Neural crest cell (in vitro differentiated cells): ENCODE measurements at regions not wholly inside any gene's neighbourhood (a gene's known extent, or its start where the extent isn't known, plus 50 kb on each side); places are given as distances from the start of the nearest gene placed in this dataset.
A peak's percentile ranks its signal among the peaks of the same experiment; 100 is the strongest.
"Not testable (repeated sequence)": the region's sequence is repeated elsewhere in the genome, so short reads cannot be mapped to it uniquely, and the experiment has no call there.

ENCODE experiments used
- DNase-seq: peaks from one replicate; pipeline ENCODE4 v3.0.0; 2021; ENCODE audit warnings: low read depth, mixed read lengths, low spot score
- H3K27ac Mint-ChIP-seq: one replicate; pipeline ENCODE4 v1.8.0; 2021; ENCODE audit warnings: mild to moderate bottlenecking, mixed read lengths; ENCODE audit not compliant: unreplicated experiment
- H3K27me3 Mint-ChIP-seq: 2 replicates; pipeline ENCODE4 v1.8.0; 2021; ENCODE audit warnings: low read depth, mild to moderate bottlenecking, mixed read lengths
- H3K36me3 Mint-ChIP-seq: 2 replicates; pipeline ENCODE4 v1.8.0; 2021; ENCODE audit warnings: low read depth, mild to moderate bottlenecking, mixed read lengths
- H3K4me1 Mint-ChIP-seq: 2 replicates; pipeline ENCODE4 v1.8.0; 2021; ENCODE audit warnings: mixed read lengths
- H3K4me3 Mint-ChIP-seq: one replicate; pipeline ENCODE4 v1.8.0; 2021; ENCODE audit warnings: mild to moderate bottlenecking, mixed read lengths
- H3K9me3 Mint-ChIP-seq: 2 replicates; pipeline ENCODE4 v1.8.0; 2021; ENCODE audit warnings: mixed read lengths
- CTCF ChIP-seq: fragments of 200-600 bp; sonication (generic); conservative IDR thresholded peaks from 2 replicates; pipeline ENCODE4 v1.5.0; 2021; ENCODE audit warnings: antibody characterized with exemption, mild to moderate bottlenecking

- not testable (repeated sequence) for H3K27me3 Mint-ChIP-seq, H3K27ac Mint-ChIP-seq, DNase-seq, H3K36me3 Mint-ChIP-seq, H3K4me3 Mint-ChIP-seq, H3K4me1 Mint-ChIP-seq
- H3K9me3 Mint-ChIP-seq, result peaks cover 25% of the 10 kb centered on the region
These were observed 243.9 kb downstream of the GOLGA6L6 start for GRCh38 chr15:20297603-20298123.

GRCh38 chr15:20296261-20296660 is 245.3 kb downstream of the GOLGA6L6 start:
- H3K36me3 Mint-ChIP-seq, H3K27me3 Mint-ChIP-seq, H3K27ac Mint-ChIP-seq, DNase-seq, H3K4me3 Mint-ChIP-seq, H3K4me1 Mint-ChIP-seq: not testable (repeated sequence)
- peaks cover 24% of the 10 kb centered on the region for H3K9me3 Mint-ChIP-seq

- no peak overlapping the region for H3K27ac Mint-ChIP-seq
- no peaks in the 10 kb centered on the region for H3K27me3 Mint-ChIP-seq
- peaks cover 21% of the 10 kb centered on the region for H3K9me3 Mint-ChIP-seq
- H3K4me3 Mint-ChIP-seq, result no peak overlapping the region
- TF ChIP-seq CTCF, result no peak
- no peak for DNase-seq
- peaks cover 6% of the 10 kb centered on the region for H3K36me3 Mint-ChIP-seq
- no peaks in the 10 kb centered on the region for H3K4me1 Mint-ChIP-seq
These were observed 246.3 kb downstream of the GOLGA6L6 start for GRCh38 chr15:20295238-20295811.

- TF ChIP-seq CTCF, result no peak
These were observed 246.9 kb downstream of the GOLGA6L6 start for GRCh38 chr15:20294651-20295237.

GRCh38 chr15:20292422-20293005 is 249.1 kb downstream of the GOLGA6L6 start:
- H3K4me1 Mint-ChIP-seq, DNase-seq, H3K4me3 Mint-ChIP-seq, H3K36me3 Mint-ChIP-seq, H3K27me3 Mint-ChIP-seq, H3K9me3 Mint-ChIP-seq, H3K27ac Mint-ChIP-seq: not testable (repeated sequence)

More at GRCh38 chr15:20294651-20295237, 246.9 kb downstream of the GOLGA6L6 start:
- no peak overlapping the region for H3K27ac Mint-ChIP-seq
- H3K36me3 Mint-ChIP-seq, result peaks cover 6% of the 10 kb centered on the region
- no peaks in the 10 kb centered on the region for H3K27me3 Mint-ChIP-seq
- H3K4me1 Mint-ChIP-seq, result no peaks in the 10 kb centered on the region
- DNase-seq, result no peak
- H3K9me3 Mint-ChIP-seq, result peaks cover 17% of the 10 kb centered on the region
- H3K4me3 Mint-ChIP-seq, result no peak overlapping the region

- H3K27ac Mint-ChIP-seq, H3K4me1 Mint-ChIP-seq, H3K4me3 Mint-ChIP-seq, DNase-seq, H3K9me3 Mint-ChIP-seq, H3K36me3 Mint-ChIP-seq, H3K27me3 Mint-ChIP-seq: not testable (repeated sequence)
These were observed 250.0 kb downstream of the GOLGA6L6 start for GRCh38 chr15:20291616-20292015.

- not testable (repeated sequence) for H3K4me1 Mint-ChIP-seq, H3K27ac Mint-ChIP-seq, H3K27me3 Mint-ChIP-seq, H3K4me3 Mint-ChIP-seq, H3K36me3 Mint-ChIP-seq, H3K9me3 Mint-ChIP-seq
- DNase-seq, result peak; percentile 0
These were observed 251.0 kb downstream of the GOLGA6L6 start for GRCh38 chr15:20290606-20291005.

- not testable (repeated sequence) for H3K4me3 Mint-ChIP-seq, H3K9me3 Mint-ChIP-seq, H3K27me3 Mint-ChIP-seq, H3K27ac Mint-ChIP-seq, H3K36me3 Mint-ChIP-seq, H3K4me1 Mint-ChIP-seq
- DNase-seq, result peak; percentile 0
These were observed 252.0 kb downstream of the GOLGA6L6 start for GRCh38 chr15:20289538-20290103.

- not testable (repeated sequence) for H3K9me3 Mint-ChIP-seq, H3K27me3 Mint-ChIP-seq
- peak; percentile 0 for DNase-seq
These were observed 252.6 kb downstream of the GOLGA6L6 start for GRCh38 chr15:20288800-20289537.

GRCh38 chr15:20286559-20286958 is 255.0 kb downstream of the GOLGA6L6 start:
- H3K4me3 Mint-ChIP-seq, DNase-seq, H3K4me1 Mint-ChIP-seq, H3K27me3 Mint-ChIP-seq, H3K9me3 Mint-ChIP-seq, H3K27ac Mint-ChIP-seq, H3K36me3 Mint-ChIP-seq: not testable (repeated sequence)

More at GRCh38 chr15:20288800-20289537, 252.6 kb downstream of the GOLGA6L6 start:
- not testable (repeated sequence) for H3K4me1 Mint-ChIP-seq, H3K4me3 Mint-ChIP-seq, H3K27ac Mint-ChIP-seq, H3K36me3 Mint-ChIP-seq

- not testable (repeated sequence) for H3K9me3 Mint-ChIP-seq, H3K27ac Mint-ChIP-seq, H3K4me3 Mint-ChIP-seq, H3K4me1 Mint-ChIP-seq, H3K36me3 Mint-ChIP-seq, DNase-seq, H3K27me3 Mint-ChIP-seq
These were observed 255.8 kb downstream of the GOLGA6L6 start for GRCh38 chr15:20285696-20286300.
